ENCODE measurements at regions not wholly inside any gene's neighbourhood (a gene's known extent, or its start where the extent isn't known, plus 50 kb on each side); places are given as distances from the start of the nearest gene placed in this dataset.

- TF ChIP-seq CTCF (IDR thresholded peaks at IDR 0.05 in 8 of 11, conservative IDR thresholded peaks at IDR 0.05 in 3 of 11) (no peak), POLR2A (IDR thresholded peaks at IDR 0.05) (no peak)
Observed at GRCh38 chr16:17988839-17989238, 347.7 kb downstream of the NPIPA8 start.
